ENCODE measurements at regions not wholly inside any gene's neighbourhood (a gene's known extent, or its start where the extent isn't known, plus 50 kb on each side); places are given as distances from the start of the nearest gene placed in this dataset.

DNA sequence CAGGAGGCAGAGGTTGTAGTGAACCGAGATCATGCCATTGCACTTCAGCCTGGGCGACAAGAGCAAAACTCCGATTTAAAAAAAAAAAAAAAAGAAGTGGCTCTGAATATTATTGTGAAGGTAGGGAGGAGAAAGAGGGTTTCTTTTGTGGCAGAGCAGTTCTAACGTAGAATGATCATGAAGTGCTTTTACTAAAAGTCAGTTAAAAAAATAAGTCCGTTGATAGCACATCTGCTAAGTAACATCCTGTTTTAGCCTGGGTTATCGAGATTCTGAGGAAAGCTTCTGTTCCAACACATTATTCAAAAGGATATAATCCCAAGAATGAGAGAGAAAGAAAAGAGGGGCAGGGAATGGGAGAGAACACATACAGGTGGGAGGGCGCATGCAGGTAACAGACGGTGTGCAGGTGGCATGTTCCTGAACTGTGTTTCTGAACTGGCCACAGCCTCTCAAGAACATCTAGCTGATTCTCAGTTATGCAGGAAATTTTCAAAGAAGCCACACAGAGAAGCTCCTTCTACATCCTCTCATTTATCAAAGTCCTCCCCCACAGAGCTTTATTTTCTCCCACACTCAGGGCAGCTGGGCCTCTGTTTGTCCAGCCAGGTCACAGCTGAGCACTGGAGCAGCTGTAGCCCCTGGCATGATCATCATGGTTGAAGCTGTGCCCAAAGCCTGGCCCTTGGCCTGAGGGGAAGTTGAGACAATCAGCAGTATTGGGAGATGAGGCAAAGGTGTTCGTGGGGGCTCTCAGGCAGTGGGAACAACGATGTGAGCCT is 342.3 kb downstream of the ZNF674 start:
- TF ChIP-seq SMC3 (IDR thresholded peaks at IDR 0.05; ENCODE audit: low read depth, low read length) (no peak), RFX5 (IDR thresholded peaks at IDR 0.05; ENCODE audit: low read depth, low read length) (no peak), RCOR1 (IDR thresholded peaks at IDR 0.05; ENCODE audit: insufficient replicate concordance, low read length) (no peak), MAZ (IDR thresholded peaks at IDR 0.05; ENCODE audit: borderline replicate concordance, low read depth, low read length) (no peak), NFE2L2 (IDR thresholded peaks at IDR 0.05; ENCODE audit: low read depth, low read length) (no peak)
- TF ChIP-seq, protein P1, sequence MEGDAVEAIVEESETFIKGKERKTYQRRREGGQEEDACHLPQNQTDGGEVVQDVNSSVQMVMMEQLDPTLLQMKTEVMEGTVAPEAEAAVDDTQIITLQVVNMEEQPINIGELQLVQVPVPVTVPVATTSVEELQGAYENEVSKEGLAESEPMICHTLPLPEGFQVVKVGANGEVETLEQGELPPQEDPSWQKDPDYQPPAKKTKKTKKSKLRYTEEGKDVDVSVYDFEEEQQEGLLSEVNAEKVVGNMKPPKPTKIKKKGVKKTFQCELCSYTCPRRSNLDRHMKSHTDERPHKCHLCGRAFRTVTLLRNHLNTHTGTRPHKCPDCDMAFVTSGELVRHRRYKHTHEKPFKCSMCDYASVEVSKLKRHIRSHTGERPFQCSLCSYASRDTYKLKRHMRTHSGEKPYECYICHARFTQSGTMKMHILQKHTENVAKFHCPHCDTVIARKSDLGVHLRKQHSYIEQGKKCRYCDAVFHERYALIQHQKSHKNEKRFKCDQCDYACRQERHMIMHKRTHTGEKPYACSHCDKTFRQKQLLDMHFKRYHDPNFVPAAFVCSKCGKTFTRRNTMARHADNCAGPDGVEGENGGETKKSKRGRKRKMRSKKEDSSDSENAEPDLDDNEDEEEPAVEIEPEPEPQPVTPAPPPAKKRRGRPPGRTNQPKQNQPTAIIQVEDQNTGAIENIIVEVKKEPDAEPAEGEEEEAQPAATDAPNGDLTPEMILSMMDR (conservative IDR thresholded peaks at IDR 0.05; ENCODE audit: low read depth, low read length), result no peak

All from IMR-90 (cell line).